Stimulated activated CD8-positive, alpha-beta memory T cell treated with anti-CD3 and anti-CD28 coated beads, Interleukin-15, amount 100 ng/mL, for 1 hour (primary cell): ENCODE measurements at regions not wholly inside any gene's neighbourhood (a gene's known extent, or its start where the extent isn't known, plus 50 kb on each side); places are given as distances from the start of the nearest gene placed in this dataset.

Experiments
- DNase-seq: peaks from one replicate; pipeline ENCODE4 v3.0.0-alpha.2; 2020; ENCODE audit warnings: low read depth

DNA sequence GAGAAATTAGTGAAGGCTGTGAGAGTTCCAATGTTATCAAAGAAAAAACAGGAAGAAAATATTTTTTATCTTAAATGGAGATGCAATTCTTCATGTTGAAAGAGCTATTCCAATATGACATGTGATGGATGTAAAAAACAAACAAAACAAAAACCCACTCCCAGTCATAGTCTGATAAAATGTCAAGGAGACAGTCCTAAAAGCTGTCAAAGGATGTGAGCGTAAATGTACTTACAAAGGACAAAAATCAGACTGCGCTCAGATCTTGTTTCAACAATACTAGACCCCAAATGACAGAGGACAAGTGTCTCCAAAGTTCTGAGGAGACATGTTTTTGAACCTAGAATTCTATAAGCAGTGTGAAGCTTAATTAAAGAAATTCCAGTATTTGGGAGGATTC is 265.8 kb downstream of the PLPP3 start:
- DNase-seq: no peak

DNA sequence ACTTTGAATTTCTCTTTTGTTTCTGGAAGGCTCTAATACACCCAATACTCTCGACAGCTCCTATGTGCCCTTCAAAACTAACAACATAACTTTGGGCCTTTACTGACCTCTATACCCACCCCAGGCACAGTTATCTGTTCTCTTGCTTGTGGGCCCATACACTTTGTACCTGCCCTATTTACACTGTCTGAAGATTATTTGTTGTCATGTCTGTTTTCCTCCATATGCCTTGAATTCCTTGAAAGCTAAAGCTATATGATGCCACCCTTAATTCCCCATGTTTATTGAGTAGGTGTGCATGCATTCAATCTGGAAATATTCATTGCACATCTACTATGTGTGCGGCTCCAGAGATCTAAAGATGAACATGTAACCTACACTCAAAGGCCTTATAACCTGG is 267.6 kb downstream of the PLPP3 start:
- DNase-seq: no peak

DNA sequence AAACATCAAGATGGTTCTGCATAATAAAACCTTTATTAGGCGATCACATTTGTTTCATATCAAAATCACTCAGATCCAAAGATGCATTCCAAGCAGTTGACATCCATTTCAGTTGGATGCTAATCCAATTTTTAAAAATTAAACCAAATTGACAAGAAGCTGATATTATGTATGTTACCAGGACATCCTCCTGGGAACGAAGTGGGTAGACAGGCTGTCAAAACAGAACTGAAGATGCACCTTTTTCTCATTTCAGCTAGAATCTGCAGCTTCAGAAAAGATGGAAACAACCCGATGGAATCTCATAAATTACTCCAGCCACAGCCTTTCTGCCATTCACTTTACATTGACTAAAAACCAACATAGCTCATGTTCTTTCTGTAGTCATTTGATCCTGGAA is 268.4 kb downstream of the PLPP3 start:
- no peak for DNase-seq

DNA sequence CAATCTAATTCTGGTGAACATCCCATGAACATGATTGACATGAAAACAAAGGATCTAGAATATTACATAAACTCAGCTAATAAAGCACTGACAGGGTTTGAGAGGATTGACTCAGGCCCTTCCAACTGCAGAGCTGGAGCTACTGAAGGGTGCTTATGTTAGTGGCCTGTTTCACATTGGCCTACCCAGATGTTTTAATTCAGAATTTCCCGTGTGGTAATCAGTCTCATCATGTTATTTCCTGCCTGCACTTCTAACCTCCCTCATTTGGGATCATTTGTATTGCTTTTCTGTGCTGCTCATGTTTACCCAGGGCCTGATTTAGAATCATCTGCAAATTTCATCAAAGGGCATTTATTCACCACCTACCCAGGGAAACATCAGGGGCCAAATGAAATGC is 270.3 kb downstream of the PLPP3 start:
- DNase-seq: no peak

DNA sequence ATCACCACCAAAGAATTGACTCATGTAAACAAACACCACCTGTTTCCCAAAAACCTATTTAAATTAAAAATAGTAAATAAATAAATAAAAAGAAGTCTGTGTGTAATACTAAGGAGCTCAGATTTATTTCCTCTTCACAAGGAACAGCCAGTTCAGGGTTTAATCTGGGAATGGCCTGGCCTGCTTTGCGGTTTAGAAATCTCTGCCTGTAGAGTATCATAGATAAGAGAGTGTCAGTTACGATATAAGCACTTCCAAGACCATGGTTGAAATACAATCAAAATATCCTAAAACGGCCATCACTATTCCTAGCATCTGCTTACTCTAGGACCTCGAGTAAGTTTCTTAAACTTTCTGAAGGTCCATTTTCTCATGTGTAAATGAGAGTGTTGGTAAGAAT is 274.4 kb downstream of the PLPP3 start:
- DNase-seq: no peak

DNA sequence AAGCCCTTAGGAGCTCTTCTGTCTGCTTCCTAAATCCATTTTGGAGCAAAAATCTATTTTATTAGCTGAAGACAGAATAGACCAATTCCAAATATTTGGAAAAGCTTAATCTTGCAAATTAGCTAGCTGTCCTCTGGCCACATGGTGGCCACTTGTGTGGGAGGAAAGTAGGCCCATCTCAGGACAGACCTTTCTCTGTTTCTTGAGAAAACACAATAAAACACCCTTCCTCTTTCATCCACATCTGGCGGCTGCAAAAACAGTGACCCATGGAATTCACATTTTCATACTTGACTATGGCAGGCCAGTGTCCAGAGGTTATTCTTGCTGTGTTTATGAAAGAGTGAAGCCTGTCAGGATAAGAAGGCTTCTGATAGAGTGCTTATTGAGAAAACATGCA is 275.6 kb downstream of the PLPP3 start:
- no peak for DNase-seq

DNA sequence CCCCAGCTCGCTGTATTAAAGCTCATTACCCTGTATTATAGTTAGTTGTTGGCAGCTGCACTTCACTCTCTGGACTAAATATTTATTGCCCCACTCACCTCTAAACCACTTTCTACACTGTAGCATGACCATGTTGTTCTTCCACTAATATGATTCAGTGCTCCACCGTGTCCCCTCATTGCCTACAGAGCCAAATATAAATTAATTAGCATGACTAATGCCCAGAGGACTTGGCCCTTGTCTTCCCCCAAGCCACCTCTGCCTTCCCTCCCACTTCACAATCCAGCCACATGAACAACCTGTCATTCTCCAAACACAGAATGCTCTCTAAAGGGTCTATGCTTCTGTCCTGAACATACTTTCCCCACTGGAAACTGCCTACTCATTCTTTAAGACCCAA is 276.5 kb downstream of the PLPP3 start:
- no peak for DNase-seq

DNA sequence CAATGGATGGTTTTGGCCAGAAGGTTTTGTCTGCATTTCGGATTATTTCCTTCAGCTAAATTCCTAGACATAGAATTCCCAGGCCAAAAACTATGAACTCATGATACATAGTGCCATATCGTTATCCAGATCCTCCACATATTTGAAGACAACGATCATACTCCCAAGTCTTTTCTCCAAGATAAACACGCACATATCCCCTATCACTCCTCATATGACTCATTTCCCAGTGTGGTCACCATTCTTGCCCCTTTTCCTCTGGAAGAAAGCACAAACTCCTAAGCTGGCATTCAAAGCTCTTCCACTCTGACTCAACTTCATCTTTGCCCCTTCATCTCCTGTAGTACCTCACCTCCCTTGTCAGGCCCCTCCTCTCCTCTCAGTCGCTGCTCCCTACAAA is 277.6 kb downstream of the PLPP3 start:
- DNase-seq: no peak

DNA sequence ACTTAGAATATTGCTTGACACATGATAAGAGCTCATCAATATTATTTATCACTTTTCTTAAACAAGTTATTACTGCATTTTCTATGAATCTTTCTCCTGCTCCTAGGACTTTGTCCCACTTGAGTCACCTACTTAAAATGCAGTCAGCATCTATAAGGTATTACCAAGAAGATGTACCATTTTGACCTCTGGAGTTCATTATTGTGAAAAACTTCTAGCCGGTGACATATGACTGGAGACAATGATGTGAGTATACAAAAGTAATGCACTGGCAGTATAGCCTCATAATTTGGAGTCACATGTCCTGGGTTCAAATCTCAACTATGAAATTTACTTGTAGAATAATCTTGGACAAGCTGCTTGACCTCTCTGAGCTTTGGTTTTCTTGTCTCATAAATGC is 278.5 kb downstream of the PLPP3 start:
- DNase-seq: no peak

DNA sequence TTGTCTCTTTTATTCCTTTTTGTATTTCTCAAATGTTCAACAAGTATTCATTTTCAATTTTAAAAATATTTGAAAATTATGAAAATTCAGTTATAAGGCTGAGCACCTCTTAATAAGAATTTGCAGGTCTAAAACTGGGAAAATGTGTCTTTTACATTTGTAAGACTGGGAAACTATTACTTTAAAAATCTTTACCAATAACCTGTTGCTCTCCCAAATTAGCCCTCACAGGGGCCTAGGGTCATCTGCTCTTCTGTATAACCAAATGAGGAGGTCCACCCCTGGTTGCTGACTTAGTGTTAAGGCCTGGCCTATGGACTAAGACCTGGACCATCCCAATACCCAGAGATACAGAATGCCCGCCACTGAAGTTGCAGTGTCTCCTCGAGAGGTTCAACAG is 280.5 kb downstream of the PLPP3 start:
- no peak for DNase-seq

DNA sequence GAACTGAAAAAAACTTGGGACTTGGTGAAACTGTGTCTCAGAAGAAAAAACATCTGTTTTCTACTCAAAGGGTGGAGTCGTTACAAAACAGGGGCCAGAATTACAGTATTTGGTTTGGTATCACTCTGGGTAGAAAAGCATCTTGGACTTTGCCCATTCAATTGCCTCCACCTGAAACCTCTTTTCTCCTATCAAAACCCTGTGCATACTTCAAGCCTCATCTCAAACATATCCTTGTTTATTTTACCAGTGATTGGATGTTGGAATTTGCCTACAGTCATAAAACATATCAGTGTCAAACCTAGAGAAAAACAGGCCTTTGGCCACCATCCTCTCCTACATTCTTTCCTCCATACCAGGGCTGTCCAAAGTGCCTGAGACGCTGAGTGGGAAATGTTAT is 281.5 kb downstream of the PLPP3 start:
- no peak for DNase-seq

DNA sequence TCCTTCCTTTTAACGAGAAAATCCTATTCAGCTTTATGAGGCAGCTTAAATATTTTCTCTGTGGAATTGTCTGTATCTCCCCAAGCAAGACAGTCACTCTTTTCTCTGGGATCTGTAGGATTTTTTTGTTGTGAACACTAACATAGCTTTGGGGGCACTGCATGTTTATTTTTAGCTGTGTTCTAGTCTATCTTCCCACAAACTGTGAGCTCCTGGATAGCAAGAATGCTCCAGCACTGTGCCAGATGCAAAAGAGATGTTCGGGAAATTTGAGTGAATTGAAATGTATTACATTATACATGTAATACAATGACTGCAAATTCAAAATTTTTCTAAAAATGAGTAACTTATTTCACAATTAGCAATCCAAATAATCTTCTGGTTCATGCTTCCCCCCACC is 282.2 kb downstream of the PLPP3 start:
- DNase-seq: no peak

DNA sequence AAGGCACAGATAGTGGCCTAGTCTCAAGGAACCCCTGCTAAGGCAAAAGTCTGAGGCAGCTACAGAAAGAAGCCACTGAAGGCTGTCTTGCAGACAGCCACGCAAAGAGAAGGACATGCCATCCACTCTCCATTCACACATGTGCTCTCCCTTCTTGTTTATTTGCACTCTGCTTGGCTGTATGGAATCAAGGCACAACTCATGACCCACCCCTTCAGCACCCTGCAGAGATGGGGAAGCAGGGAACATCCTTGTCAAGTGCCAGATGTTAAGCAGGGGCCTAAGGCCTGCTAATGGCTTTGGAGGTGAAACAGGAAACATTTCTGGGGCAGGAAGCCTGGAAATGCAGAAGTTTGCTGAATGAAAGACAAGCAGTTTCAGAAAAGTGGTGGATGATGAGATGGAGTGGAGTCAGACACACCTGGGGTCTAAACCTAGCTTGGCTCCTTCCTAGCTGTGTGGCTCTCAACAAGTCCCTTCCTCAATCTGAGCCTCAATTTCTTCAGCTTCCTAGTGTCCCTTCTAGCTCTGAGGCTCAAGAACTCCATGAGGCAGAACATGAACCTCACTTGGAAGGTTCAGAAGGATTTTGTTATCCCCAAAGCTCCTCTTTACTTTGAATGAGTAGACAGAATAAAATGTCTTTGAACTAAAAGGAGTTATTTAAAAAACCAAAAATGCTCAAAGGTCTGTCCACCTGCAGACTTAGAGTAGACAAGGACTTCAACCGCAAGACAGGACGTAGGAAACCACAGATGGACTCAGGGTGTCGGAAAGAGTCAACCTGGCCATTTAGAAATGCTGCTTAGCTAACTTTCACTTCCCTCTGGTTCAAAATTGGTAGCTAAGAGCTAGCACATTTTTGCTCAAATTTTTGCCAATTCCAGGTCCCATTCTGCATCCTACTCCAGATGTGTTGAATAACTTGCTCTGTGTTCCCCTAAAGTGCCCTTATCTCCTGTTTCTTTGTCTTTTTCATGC is 283.1 kb downstream of the PLPP3 start:
- DNase-seq: no peak

DNA sequence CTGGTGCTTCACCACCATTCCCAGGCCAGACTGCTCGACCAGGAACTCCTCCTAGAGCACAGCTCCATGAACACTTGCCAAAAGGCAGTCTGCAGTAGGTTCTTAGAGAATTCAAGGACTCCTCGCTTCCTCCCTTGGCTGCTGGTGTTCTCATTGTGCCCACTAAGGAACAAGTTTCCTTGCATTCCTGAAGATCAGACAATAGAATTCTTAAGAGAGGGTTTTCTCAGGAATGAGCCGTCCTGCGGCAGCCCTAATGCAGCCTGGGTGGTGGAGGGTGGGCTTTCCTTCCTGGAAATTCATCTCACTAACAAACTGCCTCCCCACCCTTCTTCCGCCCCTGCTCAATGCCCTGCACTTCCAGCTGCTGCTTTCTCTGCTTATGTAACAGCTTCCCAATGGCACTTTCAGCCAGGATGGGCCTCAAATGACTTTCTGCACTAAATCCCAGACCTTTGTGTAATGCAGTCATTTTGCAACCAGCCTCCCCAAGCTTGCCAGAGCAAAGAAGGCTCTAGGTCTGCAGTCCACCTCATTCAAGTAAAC is 287.9 kb downstream of the PLPP3 start:
- no peak for DNase-seq

DNA sequence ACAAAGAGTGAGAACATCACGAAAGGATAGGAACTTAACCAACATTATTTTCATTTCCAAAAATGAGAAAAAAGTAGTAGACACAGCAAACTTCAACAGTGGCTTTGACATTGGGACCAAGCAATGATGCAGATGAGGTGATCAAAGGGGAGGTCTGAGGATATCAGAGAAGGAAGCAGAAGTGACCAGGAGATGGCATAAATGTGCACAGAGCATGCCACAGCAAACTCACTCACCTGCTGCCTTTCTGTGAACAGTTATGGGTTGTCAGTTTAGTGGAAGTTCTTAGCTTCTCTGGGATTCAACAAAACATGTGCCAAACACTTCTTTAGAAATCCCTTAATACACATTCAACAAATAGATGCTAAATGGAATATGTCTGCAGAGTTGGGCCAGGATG is 290.1 kb downstream of the PLPP3 start:
- DNase-seq: no peak

DNA sequence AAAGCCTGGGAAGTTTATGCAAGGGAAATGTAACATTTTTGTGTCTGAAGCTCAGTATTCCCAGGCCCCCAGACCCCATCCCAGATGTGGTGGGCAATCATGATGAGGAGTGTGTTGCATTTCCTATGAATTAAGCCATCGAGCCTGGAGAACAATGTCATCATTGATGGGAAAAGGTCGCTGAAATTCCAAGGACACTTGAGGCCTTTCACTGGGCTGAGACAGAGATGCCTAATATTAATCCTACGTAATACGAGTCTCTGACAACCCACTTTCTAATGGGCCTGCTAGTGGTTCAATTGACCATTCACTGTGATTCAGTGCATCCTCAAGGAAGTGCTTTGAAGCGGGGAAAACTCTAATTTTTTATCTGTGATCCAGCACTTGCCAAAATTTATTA is 291.6 kb downstream of the PLPP3 start:
- no peak for DNase-seq

DNA sequence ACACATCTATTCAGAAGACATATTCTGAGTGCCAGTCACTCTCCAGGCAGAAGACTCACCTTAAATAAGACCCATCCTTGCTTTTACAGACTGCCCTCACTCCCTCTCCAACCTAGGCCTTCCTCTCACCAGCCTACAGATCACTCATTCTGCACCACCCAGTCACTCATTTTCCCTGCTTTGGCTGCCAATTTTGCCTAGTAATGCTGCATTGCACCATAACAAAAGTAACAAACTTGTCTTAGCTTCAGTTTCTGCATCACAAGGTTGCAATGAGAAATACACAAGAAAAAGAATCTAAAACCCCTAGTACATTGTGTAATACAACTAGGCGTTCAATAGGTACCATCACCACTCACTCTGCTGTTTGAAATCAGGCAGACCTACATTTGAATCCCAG is 292.4 kb downstream of the PLPP3 start:
- DNase-seq: no peak

DNA sequence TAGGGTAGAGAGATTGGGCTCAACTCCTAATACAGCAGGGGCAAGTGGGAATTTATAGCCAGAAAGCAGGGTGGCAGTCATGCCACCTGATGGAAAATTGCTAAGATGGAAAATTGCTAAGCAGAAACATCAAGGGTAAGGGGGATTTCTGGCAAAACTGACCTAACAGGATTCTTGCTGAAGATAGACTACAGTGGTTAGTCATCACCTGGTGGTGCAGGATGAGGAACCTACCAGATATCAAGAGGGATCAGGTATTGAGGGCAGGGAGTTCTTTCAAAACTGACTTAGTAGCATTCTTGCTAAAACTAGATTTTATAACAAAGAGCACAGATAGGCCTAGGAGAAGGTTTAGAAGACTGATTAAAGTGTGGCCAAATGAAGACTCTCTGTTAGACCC is 292.9 kb downstream of the PLPP3 start:
- DNase-seq: no peak

DNA sequence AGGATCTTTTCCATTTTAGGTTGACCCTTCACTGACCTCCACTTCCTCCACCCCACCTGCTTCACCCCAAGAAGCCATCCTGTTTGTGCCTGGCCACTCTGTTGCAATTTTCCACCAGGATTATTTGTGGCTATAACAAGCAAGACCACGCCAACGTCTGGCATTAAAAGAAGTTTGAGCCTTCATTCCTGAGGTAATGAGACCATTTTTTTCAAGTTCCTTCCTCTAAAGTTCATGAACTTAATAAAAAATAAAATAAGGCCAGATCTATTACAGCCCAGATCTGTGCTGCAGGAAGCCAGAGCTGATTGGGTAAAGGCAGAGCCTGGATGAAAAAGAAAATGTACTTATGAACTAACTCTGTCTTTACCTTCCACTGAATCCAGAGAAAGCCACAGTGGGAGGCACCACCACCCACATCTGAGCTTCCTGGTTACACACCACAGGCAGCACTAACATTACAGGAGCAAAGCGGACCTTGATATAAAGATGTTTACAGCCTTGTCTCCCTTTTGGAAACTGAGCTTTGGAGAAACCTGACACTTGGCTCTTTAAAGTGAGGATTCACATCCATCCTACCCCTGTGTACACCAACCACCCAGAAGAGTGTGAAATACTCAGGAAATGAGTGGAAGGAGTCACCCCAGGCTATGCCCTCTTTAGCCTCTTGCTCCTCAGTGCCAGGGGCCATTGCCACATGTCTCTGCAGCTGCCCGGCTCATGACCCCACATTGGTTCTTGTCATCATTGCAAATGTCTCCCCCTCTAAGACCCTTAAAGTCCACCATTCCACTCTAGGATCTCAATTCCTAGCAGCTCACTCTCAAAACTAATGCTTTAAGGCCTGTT is 293.6 kb downstream of the PLPP3 start:
- no peak for DNase-seq

DNA sequence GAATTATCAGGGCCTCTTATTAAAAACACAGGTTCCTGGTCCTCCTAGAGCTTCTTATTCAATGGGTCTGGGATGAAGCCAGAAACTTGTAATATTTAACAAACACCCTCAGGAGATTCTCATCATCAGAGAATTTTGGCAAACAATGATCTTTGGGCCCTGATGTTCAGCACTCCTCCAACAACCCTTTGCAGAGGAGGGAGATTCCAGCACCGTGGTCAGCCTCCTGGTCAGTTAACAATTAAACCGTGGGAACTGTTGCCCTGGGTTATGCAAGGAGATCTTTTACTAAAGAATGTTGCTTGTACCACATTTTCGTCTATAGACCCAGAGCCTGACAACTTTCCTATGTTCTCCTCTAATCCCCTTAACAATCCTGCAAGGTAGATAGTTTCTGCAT is 294.4 kb downstream of the PLPP3 start:
- no peak for DNase-seq

DNA sequence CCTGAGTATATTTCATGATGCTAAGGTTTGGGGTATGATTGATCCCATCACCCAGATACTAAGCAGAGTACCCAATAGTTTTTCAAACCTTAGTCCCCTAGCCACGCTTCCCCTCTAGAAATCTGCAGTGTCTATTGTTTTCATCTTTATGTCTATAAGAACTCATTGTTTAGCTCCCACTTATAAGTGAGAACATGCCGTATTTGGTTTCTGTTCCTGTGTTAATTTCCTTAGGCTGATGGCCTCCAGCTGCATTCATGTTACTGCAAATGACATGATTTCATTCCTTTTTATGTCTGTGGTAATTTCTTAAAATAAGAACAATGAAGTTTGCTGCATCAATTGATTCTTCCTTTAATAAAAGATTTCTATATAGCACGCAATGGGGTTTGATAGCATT is 301.3 kb downstream of the PLPP3 start:
- no peak for DNase-seq

DNA sequence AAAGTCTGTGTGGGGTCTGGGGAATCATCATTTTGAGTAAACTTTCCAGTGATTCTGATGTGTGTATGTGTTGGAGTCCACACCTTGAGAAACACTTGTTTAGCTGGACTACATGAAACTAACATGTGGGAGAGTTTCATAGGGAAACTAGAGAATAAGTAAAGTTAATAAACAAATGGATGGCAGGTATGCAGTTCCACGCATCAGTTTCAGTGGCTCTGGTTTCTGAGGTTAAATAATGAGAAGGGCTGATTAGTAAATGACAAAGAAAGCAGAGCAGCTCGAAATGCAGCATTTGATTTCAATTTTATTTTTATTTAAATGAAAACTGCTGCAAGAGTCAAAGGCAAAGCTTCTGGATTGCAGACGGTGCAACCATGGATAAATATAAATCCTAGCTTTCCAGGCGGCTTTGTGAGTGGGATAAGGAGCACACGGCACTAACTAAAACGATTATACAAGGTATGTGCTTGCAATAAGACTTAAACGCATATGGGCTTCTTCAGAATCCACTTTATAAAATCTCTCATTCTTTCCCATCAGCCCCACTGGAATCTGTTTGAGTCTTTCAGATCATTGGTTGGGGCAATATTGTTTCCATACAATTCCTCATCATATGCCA is 310.7 kb downstream of the PLPP3 start:
- no peak for DNase-seq

DNA sequence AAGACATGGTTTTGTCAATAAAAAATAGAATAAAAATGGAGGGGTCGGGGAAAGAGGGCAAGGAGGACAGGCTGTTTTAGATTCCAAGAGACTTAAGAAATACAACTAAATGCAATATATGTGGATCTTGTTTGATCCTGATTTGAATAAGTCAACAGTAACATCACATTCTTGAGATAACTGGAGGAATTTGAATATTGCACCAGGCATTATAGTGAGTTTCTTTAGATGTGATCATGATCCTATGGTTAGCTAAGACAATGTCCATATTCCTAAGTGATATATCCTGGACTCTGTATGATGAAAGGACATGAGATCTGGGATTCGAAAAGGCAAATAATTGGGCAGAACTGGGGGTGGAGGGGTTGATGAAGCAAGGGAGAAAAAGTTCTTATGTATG is 311.8 kb downstream of the PLPP3 start:
- DNase-seq: no peak
